ENCODE measurements at regions not wholly inside any gene's neighbourhood (a gene's known extent, or its start where the extent isn't known, plus 50 kb on each side); places are given as distances from the start of the nearest gene placed in this dataset.

- no peak overlapping the region for H3K4me3 ChIP-seq (ENCODE audit: low read depth, low read length)
- no peak for DNase-seq (ENCODE audit: low read depth)
- in situ Hi-C loops (cut with HindIII; ENCODE audit: low sequenced_read_pairs) = no loop called here
- no peak for TF ChIP-seq CTCF (IDR thresholded peaks at IDR 0.05; ENCODE audit: low read depth, low read length, missing control alignments)
These were observed 80.8 kb upstream of the PIK3R1 start for GRCh38 chr5:68134669-68135313.

- in situ Hi-C loops (cut with HindIII; ENCODE audit: low sequenced_read_pairs) = no loop called here
- TF ChIP-seq CTCF (IDR thresholded peaks at IDR 0.05; ENCODE audit: low read depth, low read length, missing control alignments) = no peak
- DNase-seq (ENCODE audit: low read depth) = no peak
- H3K4me3 ChIP-seq (ENCODE audit: low read depth, low read length) = no peak overlapping the region
These were observed 81.4 kb upstream of the PIK3R1 start for GRCh38 chr5:68134033-68134668.

GRCh38 chr5:68130253-68130652 is 85.3 kb upstream of the PIK3R1 start:
- no peak for DNase-seq (ENCODE audit: low read depth)
- in situ Hi-C loops (cut with HindIII; ENCODE audit: low sequenced_read_pairs) = no loop called here
- no peak for TF ChIP-seq CTCF (IDR thresholded peaks at IDR 0.05; ENCODE audit: low read depth, low read length, missing control alignments)
- no peak overlapping the region for H3K4me3 ChIP-seq (ENCODE audit: low read depth, low read length)

- in situ Hi-C loops (cut with HindIII; ENCODE audit: low sequenced_read_pairs) = no loop called here
- DNase-seq (ENCODE audit: low read depth) = no peak
- TF ChIP-seq CTCF (IDR thresholded peaks at IDR 0.05; ENCODE audit: low read depth, low read length, missing control alignments) = no peak
- no peak overlapping the region for H3K4me3 ChIP-seq (ENCODE audit: low read depth, low read length)
These were observed 86.2 kb upstream of the PIK3R1 start for GRCh38 chr5:68129364-68129763.

- in situ Hi-C loops (cut with HindIII; ENCODE audit: low sequenced_read_pairs) = no loop called here
- no peak for DNase-seq (ENCODE audit: low read depth)
- TF ChIP-seq CTCF (IDR thresholded peaks at IDR 0.05; ENCODE audit: low read depth, low read length, missing control alignments) = no peak
- H3K4me3 ChIP-seq (ENCODE audit: low read depth, low read length) = no peak overlapping the region
These were observed 88.7 kb upstream of the PIK3R1 start for GRCh38 chr5:68126886-68127285.

GRCh38 chr5:68122439-68123328 is 92.9 kb upstream of the PIK3R1 start:
- no peak for DNase-seq (ENCODE audit: low read depth)
- in situ Hi-C loops (cut with HindIII; ENCODE audit: low sequenced_read_pairs) = no loop called here
- TF ChIP-seq CTCF (IDR thresholded peaks at IDR 0.05; ENCODE audit: low read depth, low read length, missing control alignments) = no peak
- H3K4me3 ChIP-seq (ENCODE audit: low read depth, low read length) = no peak overlapping the region
